ENCODE measurements at regions not wholly inside any gene's neighbourhood (a gene's known extent, or its start where the extent isn't known, plus 50 kb on each side); places are given as distances from the start of the nearest gene placed in this dataset.
"Not testable (repeated sequence)": the region's sequence is repeated elsewhere in the genome, so short reads cannot be mapped to it uniquely, and the experiment has no call there.

- DNase-seq: no peak
Observed at GRCh38 chr18:1421502-1421901, 516.8 kb downstream of the ADCYAP1 start.

- no peak for DNase-seq
Observed at GRCh38 chr18:1422634-1423033, 518.0 kb downstream of the ADCYAP1 start.

GRCh38 chr18:1425679-1426078 lies 521.0 kb downstream of the ADCYAP1 start:
- no peak for DNase-seq

- no peak for DNase-seq
Observed at GRCh38 chr18:1435487-1435886, 530.8 kb downstream of the ADCYAP1 start.

- no peak for DNase-seq
Observed at GRCh38 chr18:1436199-1436598, 531.5 kb downstream of the ADCYAP1 start.

GRCh38 chr18:1438458-1438910 lies 533.8 kb downstream of the ADCYAP1 start:
- DNase-seq: no peak

- DNase-seq: no peak
Observed at GRCh38 chr18:1438967-1439366, 534.3 kb downstream of the ADCYAP1 start.

GRCh38 chr18:1444062-1444461 lies 539.4 kb downstream of the ADCYAP1 start:
- not testable (repeated sequence) for DNase-seq

- no peak for DNase-seq
Observed at GRCh38 chr18:1446765-1447164, 542.1 kb downstream of the ADCYAP1 start.

- no peak for DNase-seq
Observed at GRCh38 chr18:1452821-1453220, 548.1 kb downstream of the ADCYAP1 start.

GRCh38 chr18:1455605-1456004 lies 550.9 kb downstream of the ADCYAP1 start:
- DNase-seq: no peak

- DNase-seq: no peak
Observed at GRCh38 chr18:1458547-1458946, 553.9 kb downstream of the ADCYAP1 start.

- DNase-seq: no peak
Observed at GRCh38 chr18:1463981-1464380, 559.3 kb downstream of the ADCYAP1 start.

GRCh38 chr18:1464444-1465217 lies 560.0 kb downstream of the ADCYAP1 start:
- DNase-seq: no peak

- no peak for DNase-seq
Observed at GRCh38 chr18:1466035-1466434, 561.4 kb downstream of the ADCYAP1 start.

GRCh38 chr18:1467461-1467964 lies 562.8 kb downstream of the ADCYAP1 start:
- DNase-seq: no peak

GRCh38 chr18:1468550-1468949 lies 563.9 kb downstream of the ADCYAP1 start:
- DNase-seq: no peak

GRCh38 chr18:1475867-1476266 lies 571.2 kb downstream of the ADCYAP1 start:
- DNase-seq: no peak

GRCh38 chr18:1480309-1480708 lies 575.6 kb downstream of the ADCYAP1 start:
- DNase-seq: no peak

- DNase-seq: no peak
Observed at GRCh38 chr18:1481577-1481976, 576.9 kb downstream of the ADCYAP1 start.

GRCh38 chr18:1483385-1483784 lies 578.7 kb downstream of the ADCYAP1 start:
- no peak for DNase-seq

- no peak for DNase-seq
Observed at GRCh38 chr18:1487457-1487856, 582.8 kb downstream of the ADCYAP1 start.

- DNase-seq: no peak
Observed at GRCh38 chr18:1488394-1488793, 583.7 kb downstream of the ADCYAP1 start.

GRCh38 chr18:1488957-1489356 lies 584.3 kb downstream of the ADCYAP1 start:
- DNase-seq: peak in 1 of 14 donors; percentile 0

Data from C1 segment of cervical spinal cord (tissue), 14 donors.